Large intestine (tissue), 3 donors: ENCODE measurements at regions not wholly inside any gene's neighbourhood (a gene's known extent, or its start where the extent isn't known, plus 50 kb on each side); places are given as distances from the start of the nearest gene placed in this dataset.
"Not testable (repeated sequence)": the region's sequence is repeated elsewhere in the genome, so short reads cannot be mapped to it uniquely, and the experiment has no call there.

Experiments
- DNase-seq, 2 donors: peaks; one replicate each; pipeline versions ENCODE4 v3.0.0 to v3.0.0-alpha.2; 2013
- H3K27ac ChIP-seq: one replicate; pipeline ENCODE4 v1.5.1; 2013; ENCODE audit warnings: low read length
- H3K27me3 ChIP-seq: 2 replicates; pipeline ENCODE4 v1.6.1; 2013; ENCODE audit warnings: low read length; ENCODE audit not compliant: control insufficient read depth, insufficient read depth
- H3K36me3 ChIP-seq: 2 replicates; pipeline ENCODE4 v1.6.1; 2013; ENCODE audit warnings: low read length; ENCODE audit not compliant: control insufficient read depth, insufficient read depth
- H3K4me1 ChIP-seq: one replicate; pipeline ENCODE4 v1.6.1; 2013; ENCODE audit warnings: low read length; ENCODE audit not compliant: control insufficient read depth, insufficient read depth
- H3K4me3 ChIP-seq: one replicate; pipeline ENCODE4 v1.5.1; 2013; ENCODE audit warnings: low read length
- H3K9me3 ChIP-seq: one replicate; pipeline ENCODE4 v1.6.1; 2013; ENCODE audit warnings: mild to moderate bottlenecking, low read depth, low read length, moderate library complexity; ENCODE audit not compliant: control insufficient read depth
- WGBS: methylation state at CpG from one replicate; pipeline ENCODE4 v1.1.5; 2013; ENCODE audit warnings: low lambda C conversion rate; ENCODE audit not compliant: insufficient coverage; 5-methylcytosine and 5-hydroxymethylcytosine counted together

- 60% methylated on average over 1 of the region's 6 CpGs for WGBS
- H3K27ac ChIP-seq, H3K9me3 ChIP-seq, H3K27me3 ChIP-seq, H3K4me3 ChIP-seq, DNase-seq, H3K4me1 ChIP-seq, H3K36me3 ChIP-seq: not testable (repeated sequence)
Measured at GRCh38 chr7:32816409-32816948, 75.1 kb downstream of the KBTBD2 start.

- not testable (repeated sequence) for H3K27ac ChIP-seq, H3K36me3 ChIP-seq, H3K4me1 ChIP-seq, H3K4me3 ChIP-seq, H3K9me3 ChIP-seq, H3K27me3 ChIP-seq, DNase-seq
Measured at GRCh38 chr7:32814779-32815178, 76.8 kb downstream of the KBTBD2 start.

GRCh38 chr7:32809871-32810270, 81.7 kb downstream of the KBTBD2 start:
- no peaks in the 10 kb centered on the region for H3K4me1 ChIP-seq
- H3K4me3 ChIP-seq = no peak overlapping the region
- DNase-seq = no peak
- 40% methylated on average over 1 of the region's 2 CpGs for whole genome bisulfite sequencing
- no peak overlapping the region for H3K27ac ChIP-seq
- no peaks in the 10 kb centered on the region for H3K36me3 ChIP-seq
- no peaks in the 10 kb centered on the region for H3K9me3 ChIP-seq
- H3K27me3 ChIP-seq = no peaks in the 10 kb centered on the region

GRCh38 chr7:32809347-32809746, 82.2 kb downstream of the KBTBD2 start:
- H3K36me3 ChIP-seq = no peaks in the 10 kb centered on the region
- H3K27me3 ChIP-seq = no peaks in the 10 kb centered on the region
- no CpG with 5 or more reads among the region's 2 CpGs for WGBS
- H3K4me3 ChIP-seq = no peak overlapping the region
- DNase-seq = no peak
- no peak overlapping the region for H3K27ac ChIP-seq
- H3K9me3 ChIP-seq = no peaks in the 10 kb centered on the region
- H3K4me1 ChIP-seq = no peaks in the 10 kb centered on the region

- Histone ChIP-seq H3K4me1 (no peaks in the 10 kb centered on the region), H3K27me3 (no peaks in the 10 kb centered on the region), H3K9me3 (no peaks in the 10 kb centered on the region), H3K4me3 (no peak overlapping the region), H3K36me3 (no peaks in the 10 kb centered on the region), H3K27ac (no peak overlapping the region)
- DNase-seq = no peak
- no CpG with 5 or more reads among the region's 1 CpG for WGBS
Measured at GRCh38 chr7:32803406-32804141, 88.0 kb downstream of the KBTBD2 start.

GRCh38 chr7:32802305-32802910, 89.2 kb downstream of the KBTBD2 start:
- no peaks in the 10 kb centered on the region for H3K36me3 ChIP-seq
- no CpG with 5 or more reads among the region's 3 CpGs for WGBS
- no peaks in the 10 kb centered on the region for H3K27me3 ChIP-seq
- no peak overlapping the region for H3K4me3 ChIP-seq
- no peak overlapping the region for H3K27ac ChIP-seq
- no peaks in the 10 kb centered on the region for H3K9me3 ChIP-seq
- no peaks in the 10 kb centered on the region for H3K4me1 ChIP-seq
- DNase-seq = no peak

GRCh38 chr7:32793053-32793452, 98.5 kb downstream of the KBTBD2 start:
- WGBS = no CpG with 5 or more reads among the region's 5 CpGs
- not testable (repeated sequence) for H3K27me3 ChIP-seq, DNase-seq

GRCh38 chr7:32790766-32791430, 100.7 kb downstream of the KBTBD2 start:
- H3K36me3 ChIP-seq, H3K27me3 ChIP-seq, DNase-seq, H3K4me1 ChIP-seq, H3K27ac ChIP-seq, H3K4me3 ChIP-seq, H3K9me3 ChIP-seq: not testable (repeated sequence)
- WGBS = 60% methylated on average over 1 of the region's 7 CpGs

More at GRCh38 chr7:32793053-32793452, 98.5 kb downstream of the KBTBD2 start:
- not testable (repeated sequence) for H3K4me3 ChIP-seq, H3K36me3 ChIP-seq, H3K9me3 ChIP-seq, H3K27ac ChIP-seq, H3K4me1 ChIP-seq

GRCh38 chr7:32789266-32789665, 102.3 kb downstream of the KBTBD2 start:
- not testable (repeated sequence) for H3K27me3 ChIP-seq, DNase-seq, H3K9me3 ChIP-seq, H3K4me1 ChIP-seq, H3K36me3 ChIP-seq, H3K27ac ChIP-seq, H3K4me3 ChIP-seq
- no CpG with 5 or more reads among the region's 8 CpGs for WGBS

GRCh38 chr7:32788174-32788573, 103.4 kb downstream of the KBTBD2 start:
- H3K36me3 ChIP-seq, H3K4me1 ChIP-seq, H3K4me3 ChIP-seq, DNase-seq, H3K9me3 ChIP-seq, H3K27me3 ChIP-seq, H3K27ac ChIP-seq: not testable (repeated sequence)
- WGBS = 60% methylated on average over 1 of the region's 2 CpGs
